NT2/D1 (cell line): ENCODE measurements at regions not wholly inside any gene's neighbourhood (a gene's known extent, or its start where the extent isn't known, plus 50 kb on each side); places are given as distances from the start of the nearest gene placed in this dataset.

ENCODE experiments used
- SUZ12 ChIP-seq: IDR thresholded peaks from 2 replicates; pipeline ENCODE4 v1.6.1; 2011; ENCODE audit not compliant: insufficient read length, insufficient read depth; ENCODE audit errors: extremely low read depth
- YY1 ChIP-seq: IDR thresholded peaks from 2 replicates; pipeline ENCODE4 v1.6.1; 2011; ENCODE audit not compliant: insufficient read length, insufficient read depth
- ZNF274 ChIP-seq: IDR thresholded peaks from 2 replicates; pipeline ENCODE4 v1.6.1; 2011; ENCODE audit warnings: mild to moderate bottlenecking, low read depth, low read length

DNA sequence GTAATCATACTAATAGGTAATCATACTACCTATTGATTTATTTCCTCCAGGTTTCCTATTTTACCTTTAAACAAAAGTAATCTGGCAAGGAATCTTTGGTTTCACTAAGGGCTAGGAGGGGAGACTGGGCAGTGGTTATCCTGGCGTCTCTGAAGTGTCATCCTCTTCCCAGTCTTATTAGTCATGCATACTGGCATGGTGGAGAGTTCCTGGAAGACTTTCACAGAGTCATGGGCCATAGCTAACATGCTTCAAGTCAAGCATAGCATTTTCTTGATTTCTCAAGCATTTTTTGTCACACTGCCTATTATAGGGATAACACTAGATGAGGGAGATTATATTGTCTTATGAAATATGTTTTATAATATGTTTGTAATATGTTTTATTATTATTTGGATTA lies 64.0 kb upstream of the ASB17 start:
- TF ChIP-seq YY1 (no peak), ZNF274 (no peak), SUZ12 (no peak)
